Liver (tissue), 8 donors: ENCODE measurements at regions not wholly inside any gene's neighbourhood (a gene's known extent, or its start where the extent isn't known, plus 50 kb on each side); places are given as distances from the start of the nearest gene placed in this dataset.

Experiments used
- DNase-seq: peaks from one replicate; pipeline ENCODE4 v3.0.0-alpha.2; 2017; ENCODE audit warnings: low spot score
- H3K27ac ChIP-seq, 2 donors: one replicate each; pipeline ENCODE4 v1.7.0; 2013; ENCODE audit warnings: inconsistent platforms in 2 of 2, low read length in 2 of 2, control low read depth in 1 of 2, low read depth in 1 of 2, mild to moderate bottlenecking in 1 of 2
- H3K27me3 ChIP-seq, 4 donors: one replicate each; pipeline versions ENCODE4 v1.6.1 to v1.7.0; 2013; ENCODE audit warnings: low read length in 3 of 4, inconsistent platforms in 1 of 4, mild to moderate bottlenecking in 1 of 4, moderate library complexity in 1 of 4; ENCODE audit not compliant: control insufficient read depth in 4 of 4, insufficient read depth in 4 of 4
- H3K36me3 ChIP-seq, 4 donors: one replicate each; pipeline versions ENCODE4 v1.6.1 to v1.7.0; 2013; ENCODE audit warnings: low read length in 3 of 4, mild to moderate bottlenecking in 3 of 4, low read depth in 1 of 4, moderate library complexity in 1 of 4; ENCODE audit not compliant: control insufficient read depth in 4 of 4, insufficient read depth in 3 of 4
- H3K4me1 ChIP-seq, 4 donors: one replicate each; pipeline versions ENCODE4 v1.6.1 to v1.7.0; 2013; ENCODE audit warnings: low read length in 3 of 4, mild to moderate bottlenecking in 3 of 4, moderate library complexity in 1 of 4; ENCODE audit not compliant: control insufficient read depth in 4 of 4, insufficient read depth in 4 of 4
- H3K4me3 ChIP-seq, 3 donors: one replicate each; pipeline versions ENCODE4 v1.6.1 to v1.7.0; 2013; ENCODE audit warnings: low read length in 3 of 3, control low read depth in 1 of 3, low read depth in 1 of 3, mild to moderate bottlenecking in 1 of 3
- H3K9ac ChIP-seq, 2 donors: one replicate each; pipeline ENCODE4 v1.7.0; 2013; ENCODE audit warnings: low read length in 2 of 2, mild to moderate bottlenecking in 2 of 2, moderate library complexity in 2 of 2, control low read depth in 1 of 2, low read depth in 1 of 2
- H3K9me3 ChIP-seq, 4 donors: one replicate each; pipeline versions ENCODE4 v1.6.1 to v1.7.0; 2013; ENCODE audit warnings: low read length in 3 of 4; ENCODE audit not compliant: control insufficient read depth in 4 of 4
- ATF3 ChIP-seq: IDR thresholded peaks from 2 replicates; pipeline ENCODE4 v1.6.1; 2016; ENCODE audit warnings: antibody characterized with exemption
- CTCF ChIP-seq: fragments of 150-350 bp; IDR thresholded peaks from 2 replicates; pipeline ENCODE4 v1.5.1; 2017; ENCODE audit warnings: improper control_type of control experiment, low read depth, low read length; ENCODE audit not compliant: missing input control
- EGR1 ChIP-seq, 2 donors: IDR thresholded peaks; 2 replicates each; pipeline ENCODE4 v1.6.1; 2016 to 2018; ENCODE audit warnings: antibody characterized with exemption in 2 of 2, low read depth in 2 of 2
- FOXA1 ChIP-seq: IDR thresholded peaks from 2 replicates; pipeline ENCODE4 v1.6.1; 2016; ENCODE audit warnings: antibody characterized with exemption
- HNF4A ChIP-seq, 2 donors: conservative IDR thresholded peaks; 2 replicates each; pipeline ENCODE4 v1.6.1; 2016; ENCODE audit warnings: antibody characterized with exemption in 2 of 2, mild to moderate bottlenecking in 2 of 2
- HNF4G ChIP-seq: IDR thresholded peaks from 2 replicates; pipeline ENCODE4 v1.6.1; 2016; ENCODE audit warnings: antibody characterized with exemption
- JUND ChIP-seq, 2 donors: IDR thresholded peaks; 2 replicates each; pipeline ENCODE4 v1.6.1; 2016; ENCODE audit warnings: antibody characterized with exemption in 2 of 2
- MAX ChIP-seq: IDR thresholded peaks from 2 replicates; pipeline ENCODE4 v1.6.1; 2016; ENCODE audit warnings: antibody characterized with exemption
- SP1 ChIP-seq: IDR thresholded peaks from 2 replicates; pipeline ENCODE4 v1.6.1; 2018; ENCODE audit warnings: antibody characterized with exemption, mild to moderate bottlenecking
- TAF1 ChIP-seq: conservative IDR thresholded peaks from 2 replicates; pipeline ENCODE4 v1.6.1; 2016; ENCODE audit warnings: antibody characterized with exemption, mild to moderate bottlenecking
- YY1 ChIP-seq: IDR thresholded peaks from 2 replicates; pipeline ENCODE4 v1.6.1; 2016; ENCODE audit warnings: antibody characterized with exemption, mild to moderate bottlenecking
- ZBTB33 ChIP-seq: IDR thresholded peaks from 2 replicates; pipeline ENCODE4 v1.6.1; 2016; ENCODE audit warnings: antibody characterized with exemption
- WGBS: extraction: QIAGEN DNeasy Blood & Tissue Kit; methylation state at CpG from one replicate; pipeline ENCODE4 v1.1.7; 2013; 5-methylcytosine and 5-hydroxymethylcytosine counted together
- donor health status: healthy.
- donor health status: healthy.
- donor health status: healthy.
- donor health status: healthy.
- donor health status: healthy.

GRCh38 chr11:109196016-109196415 is 226.0 kb upstream of the C11orf87 start:
- WGBS: 84% methylated on average over 2 of the region's 2 CpGs
- no peak for TF ChIP-seq SP1
- TF ChIP-seq TAF1: no peak
- TF ChIP-seq MAX: no peak
- TF ChIP-seq ZBTB33: no peak
- TF ChIP-seq HNF4G: no peak
- no peak for TF ChIP-seq JUND (IDR thresholded peaks at IDR 0.05)
- TF ChIP-seq EGR1 (IDR thresholded peaks at IDR 0.05; ENCODE audit: low read depth in 2 of 2): no peak
- Histone ChIP-seq H3K9me3 (no peaks in the 10 kb centered on the region), H3K9ac (no peak overlapping the region), H3K27ac (no peak overlapping the region), H3K4me3 (no peak overlapping the region), H3K4me1 (no peaks in the 10 kb centered on the region), H3K36me3 (no peaks in the 10 kb centered on the region), H3K27me3 (no peaks in the 10 kb centered on the region)
- DNase-seq: no peak

GRCh38 chr11:109197656-109198055 is 224.3 kb upstream of the C11orf87 start:
- Histone ChIP-seq H3K4me1 (no peaks in the 10 kb centered on the region), H3K27me3 (no peaks in the 10 kb centered on the region), H3K9ac (no peak overlapping the region), H3K4me3 (no peak overlapping the region), H3K9me3 (no peaks in the 10 kb centered on the region), H3K36me3 (no peaks in the 10 kb centered on the region), H3K27ac (no peak overlapping the region)
- TF ChIP-seq EGR1 (IDR thresholded peaks at IDR 0.05; ENCODE audit: low read depth in 2 of 2): no peak
- TF ChIP-seq FOXA1: no peak
- no peak for TF ChIP-seq ATF3
- TF ChIP-seq HNF4A (conservative IDR thresholded peaks at IDR 0.05): no peak
- TF ChIP-seq HNF4G: no peak
- no peak for DNase-seq
- 39% methylated on average over 1 of the region's 1 CpG for WGBS

- no peak for TF ChIP-seq HNF4A (conservative IDR thresholded peaks at IDR 0.05)
- TF ChIP-seq CTCF: no peak
- TF ChIP-seq TAF1: no peak
- no peak for TF ChIP-seq YY1
- TF ChIP-seq ATF3: no peak
- no peak for TF ChIP-seq ZBTB33
- no peak for TF ChIP-seq SP1
- no peak for TF ChIP-seq EGR1 (IDR thresholded peaks at IDR 0.05; ENCODE audit: low read depth in 2 of 2)
- Histone ChIP-seq H3K4me1 (no peaks in the 10 kb centered on the region), H3K27ac (no peak overlapping the region), H3K36me3 (no peaks in the 10 kb centered on the region), H3K9ac (no peak overlapping the region), H3K9me3 (no peaks in the 10 kb centered on the region), H3K27me3 (no peaks in the 10 kb centered on the region), H3K4me3 (no peak overlapping the region)
- no peak for DNase-seq
- 66% methylated on average over 1 of the region's 1 CpG for WGBS
These were observed 218.8 kb upstream of the C11orf87 start for GRCh38 chr11:109203176-109203575.
